Activated T-helper 2 cell treated with anti-CD3 and anti-CD28 coated beads, Interferon-gamma antibody, Interleukin-2, Interleukin-4, amounts not matched to agents 10 μg/mL and 5 μg/mL and 100 μg/mL, durations not matched to agents 14 hours and 24 hours and 36 hours (primary cell): ENCODE measurements at regions not wholly inside any gene's neighbourhood (a gene's known extent, or its start where the extent isn't known, plus 50 kb on each side); places are given as distances from the start of the nearest gene placed in this dataset.

Experiments
- DNase-seq: peaks from one replicate; pipeline ENCODE4 v3.0.0; 2021; ENCODE audit warnings: low spot score
- H3K27ac Mint-ChIP-seq: one replicate; pipeline ENCODE4 v1.8.0; 2021; ENCODE audit warnings: mixed read lengths
- H3K27me3 Mint-ChIP-seq: one replicate; pipeline ENCODE4 v1.8.0; 2021; ENCODE audit warnings: low read depth, mixed read lengths
- H3K36me3 Mint-ChIP-seq: one replicate; pipeline ENCODE4 v1.8.0; 2021; ENCODE audit warnings: low read depth, mixed read lengths
- H3K4me1 Mint-ChIP-seq: one replicate; pipeline ENCODE4 v1.8.0; 2021; ENCODE audit warnings: low read depth, mixed read lengths
- H3K4me3 Mint-ChIP-seq: one replicate; pipeline ENCODE4 v1.8.0; 2021; ENCODE audit warnings: low read depth, mild to moderate bottlenecking, moderate library complexity, mixed read lengths
- H3K9me3 Mint-ChIP-seq: one replicate; pipeline ENCODE4 v1.8.0; 2021; ENCODE audit warnings: mixed read lengths
- intact Hi-C: fragments of 100-400 bp; cut with micrococcal nuclease; formaldehyde crosslinking; loops from one replicate; pipeline ENCODE4 v1.15.1; 2023

GRCh38 chr14:101464984-101465794 is 96.1 kb upstream of the DIO3 start:
- DNase-seq, result no peak
- H3K27ac Mint-ChIP-seq, result no peak overlapping the region

GRCh38 chr14:101465795-101466448 is 95.4 kb upstream of the DIO3 start:
- H3K27ac Mint-ChIP-seq, result no peak overlapping the region
- H3K9me3 Mint-ChIP-seq, result no peaks in the 10 kb centered on the region
- no peak for DNase-seq
- no peaks in the 10 kb centered on the region for H3K36me3 Mint-ChIP-seq
- H3K27me3 Mint-ChIP-seq, result peaks cover 6% of the 10 kb centered on the region
- H3K4me3 Mint-ChIP-seq, result no peak overlapping the region
- intact Hi-C loops, result no loop called here
- H3K4me1 Mint-ChIP-seq, result no peaks in the 10 kb centered on the region

More at GRCh38 chr14:101464984-101465794, 96.1 kb upstream of the DIO3 start:
- Mint-ChIP-seq H3K9me3 (no peaks in the 10 kb centered on the region), H3K36me3 (no peaks in the 10 kb centered on the region), H3K27me3 (peaks cover 13% of the 10 kb centered on the region), H3K4me1 (no peaks in the 10 kb centered on the region), H3K4me3 (no peak overlapping the region)
- intact Hi-C loops, result no loop called here

- intact Hi-C loops, result no loop called here
Measured at GRCh38 chr14:101466456-101467180, 94.7 kb upstream of the DIO3 start.

GRCh38 chr14:101467181-101467926 is 93.9 kb upstream of the DIO3 start:
- Mint-ChIP-seq H3K4me3 (no peak overlapping the region), H3K4me1 (no peaks in the 10 kb centered on the region)
- intact Hi-C loops, result no loop called here

More at GRCh38 chr14:101466456-101467180, 94.7 kb upstream of the DIO3 start:
- Mint-ChIP-seq H3K9me3 (no peaks in the 10 kb centered on the region), H3K27ac (no peak overlapping the region), H3K4me1 (no peaks in the 10 kb centered on the region), H3K4me3 (no peak overlapping the region), H3K36me3 (no peaks in the 10 kb centered on the region), H3K27me3 (peaks cover under 1% of the 10 kb centered on the region)
- no peak for DNase-seq

GRCh38 chr14:101469382-101470247 is 91.7 kb upstream of the DIO3 start:
- Mint-ChIP-seq H3K27me3 (no peaks in the 10 kb centered on the region), H3K36me3 (no peaks in the 10 kb centered on the region)
- intact Hi-C loops, result no loop called here

More at GRCh38 chr14:101467181-101467926, 93.9 kb upstream of the DIO3 start:
- Mint-ChIP-seq H3K27ac (no peak overlapping the region), H3K27me3 (no peaks in the 10 kb centered on the region), H3K36me3 (no peaks in the 10 kb centered on the region), H3K9me3 (no peaks in the 10 kb centered on the region)
- DNase-seq, result no peak

GRCh38 chr14:101470266-101470665 is 91.0 kb upstream of the DIO3 start:
- intact Hi-C loops, result no loop called here
- H3K27me3 Mint-ChIP-seq, result no peaks in the 10 kb centered on the region
- H3K36me3 Mint-ChIP-seq, result no peaks in the 10 kb centered on the region
- H3K4me3 Mint-ChIP-seq, result no peak overlapping the region
- H3K9me3 Mint-ChIP-seq, result no peaks in the 10 kb centered on the region
- no peaks in the 10 kb centered on the region for H3K4me1 Mint-ChIP-seq
- DNase-seq, result no peak
- H3K27ac Mint-ChIP-seq, result no peak overlapping the region

More at GRCh38 chr14:101469382-101470247, 91.7 kb upstream of the DIO3 start:
- Mint-ChIP-seq H3K9me3 (no peaks in the 10 kb centered on the region), H3K4me3 (no peak overlapping the region), H3K27ac (no peak overlapping the region), H3K4me1 (no peaks in the 10 kb centered on the region)
- no peak for DNase-seq

GRCh38 chr14:101471723-101472517 is 89.4 kb upstream of the DIO3 start:
- no peak for DNase-seq
- Mint-ChIP-seq H3K4me3 (no peak overlapping the region), H3K4me1 (no peaks in the 10 kb centered on the region), H3K9me3 (no peaks in the 10 kb centered on the region), H3K36me3 (no peaks in the 10 kb centered on the region), H3K27ac (no peak overlapping the region), H3K27me3 (no peaks in the 10 kb centered on the region)
- intact Hi-C loops, result no loop called here

- H3K36me3 Mint-ChIP-seq, result no peaks in the 10 kb centered on the region
- no peak overlapping the region for H3K27ac Mint-ChIP-seq
- no peaks in the 10 kb centered on the region for H3K9me3 Mint-ChIP-seq
- no peaks in the 10 kb centered on the region for H3K27me3 Mint-ChIP-seq
- intact Hi-C loops, result no loop called here
- no peaks in the 10 kb centered on the region for H3K4me1 Mint-ChIP-seq
- H3K4me3 Mint-ChIP-seq, result no peak overlapping the region
- DNase-seq, result no peak
Measured at GRCh38 chr14:101472518-101472849, 88.8 kb upstream of the DIO3 start.

GRCh38 chr14:101473045-101473729 is 88.1 kb upstream of the DIO3 start:
- no peak for DNase-seq
- Mint-ChIP-seq H3K4me1 (no peaks in the 10 kb centered on the region), H3K4me3 (no peak overlapping the region), H3K9me3 (no peaks in the 10 kb centered on the region), H3K36me3 (no peaks in the 10 kb centered on the region), H3K27me3 (no peaks in the 10 kb centered on the region), H3K27ac (no peak overlapping the region)
- intact Hi-C loops, result no loop called here

GRCh38 chr14:101473795-101474562 is 87.3 kb upstream of the DIO3 start:
- no peak overlapping the region for H3K27ac Mint-ChIP-seq
- intact Hi-C loops, result no loop called here

More at GRCh38 chr14:101473795-101474562, 87.3 kb upstream of the DIO3 start:
- DNase-seq, result no peak
- no peaks in the 10 kb centered on the region for H3K4me1 Mint-ChIP-seq
- no peaks in the 10 kb centered on the region for H3K9me3 Mint-ChIP-seq
- no peak overlapping the region for H3K4me3 Mint-ChIP-seq
- H3K36me3 Mint-ChIP-seq, result no peaks in the 10 kb centered on the region
- no peaks in the 10 kb centered on the region for H3K27me3 Mint-ChIP-seq
